ENCODE measurements at regions not wholly inside any gene's neighbourhood (a gene's known extent, or its start where the extent isn't known, plus 50 kb on each side); places are given as distances from the start of the nearest gene placed in this dataset.
"Not testable (repeated sequence)": the region's sequence is repeated elsewhere in the genome, so short reads cannot be mapped to it uniquely, and the experiment has no call there.

DNA sequence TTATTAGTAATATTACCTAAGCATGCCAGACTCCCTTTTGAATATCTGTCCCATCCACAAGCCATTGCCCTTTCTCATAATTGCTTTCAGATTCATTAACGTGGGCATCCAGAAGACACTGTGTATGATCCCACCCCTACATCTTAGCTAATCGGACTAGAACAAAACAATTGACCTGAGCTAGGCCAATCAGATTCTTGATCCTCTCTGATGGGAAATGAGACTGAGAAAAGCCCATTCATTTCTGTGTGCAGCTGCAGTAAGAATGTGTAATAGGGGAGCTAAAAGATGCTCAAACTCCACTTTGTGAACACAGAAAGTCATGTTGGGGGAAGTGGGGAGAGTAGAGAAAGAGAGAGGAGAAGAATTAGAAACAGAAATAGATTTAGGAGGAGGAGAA lies 281.7 kb upstream of the G2E3 start:
- peak overlapping the region; percentile 17; the same call in 1 of the 2 replicates for H3K4me2 ChIP-seq (ENCODE audit: low read length)
- no peaks in the 10 kb centered on the region for H3K27me3 ChIP-seq (ENCODE audit: low read depth, low read length)
- no peak overlapping the region for H2AFZ ChIP-seq (ENCODE audit: low read depth, low read length)
- H3K9me3 ChIP-seq (ENCODE audit: insufficient read depth, low read length): no peaks in the 10 kb centered on the region
- TF ChIP-seq, protein P1, sequence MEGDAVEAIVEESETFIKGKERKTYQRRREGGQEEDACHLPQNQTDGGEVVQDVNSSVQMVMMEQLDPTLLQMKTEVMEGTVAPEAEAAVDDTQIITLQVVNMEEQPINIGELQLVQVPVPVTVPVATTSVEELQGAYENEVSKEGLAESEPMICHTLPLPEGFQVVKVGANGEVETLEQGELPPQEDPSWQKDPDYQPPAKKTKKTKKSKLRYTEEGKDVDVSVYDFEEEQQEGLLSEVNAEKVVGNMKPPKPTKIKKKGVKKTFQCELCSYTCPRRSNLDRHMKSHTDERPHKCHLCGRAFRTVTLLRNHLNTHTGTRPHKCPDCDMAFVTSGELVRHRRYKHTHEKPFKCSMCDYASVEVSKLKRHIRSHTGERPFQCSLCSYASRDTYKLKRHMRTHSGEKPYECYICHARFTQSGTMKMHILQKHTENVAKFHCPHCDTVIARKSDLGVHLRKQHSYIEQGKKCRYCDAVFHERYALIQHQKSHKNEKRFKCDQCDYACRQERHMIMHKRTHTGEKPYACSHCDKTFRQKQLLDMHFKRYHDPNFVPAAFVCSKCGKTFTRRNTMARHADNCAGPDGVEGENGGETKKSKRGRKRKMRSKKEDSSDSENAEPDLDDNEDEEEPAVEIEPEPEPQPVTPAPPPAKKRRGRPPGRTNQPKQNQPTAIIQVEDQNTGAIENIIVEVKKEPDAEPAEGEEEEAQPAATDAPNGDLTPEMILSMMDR (IDR thresholded peaks at IDR 0.05; ENCODE audit: low read depth, low read length): no peak
- TF ChIP-seq EZH2phosphoT487 (IDR thresholded peaks at IDR 0.05; ENCODE audit: low read depth): no peak
- H3K79me2 ChIP-seq (ENCODE audit: low read length): no peaks in the 10 kb centered on the region
- no peaks in the 10 kb centered on the region for H3K36me3 ChIP-seq (replicated peaks; ENCODE audit: low read depth, low read length)
- no peaks in the 10 kb centered on the region for H4K20me1 ChIP-seq (ENCODE audit: insufficient read depth, low read length)
- H3K4me3 ChIP-seq (ENCODE audit: low read length): no peak overlapping the region
- no peak overlapping the region for H3K27ac ChIP-seq (ENCODE audit: low read length)
- no peak overlapping the region for H3K9ac ChIP-seq (ENCODE audit: low read length)
- peaks cover 10% of the 10 kb centered on the region for H3K4me1 ChIP-seq (ENCODE audit: low read length)

DNA sequence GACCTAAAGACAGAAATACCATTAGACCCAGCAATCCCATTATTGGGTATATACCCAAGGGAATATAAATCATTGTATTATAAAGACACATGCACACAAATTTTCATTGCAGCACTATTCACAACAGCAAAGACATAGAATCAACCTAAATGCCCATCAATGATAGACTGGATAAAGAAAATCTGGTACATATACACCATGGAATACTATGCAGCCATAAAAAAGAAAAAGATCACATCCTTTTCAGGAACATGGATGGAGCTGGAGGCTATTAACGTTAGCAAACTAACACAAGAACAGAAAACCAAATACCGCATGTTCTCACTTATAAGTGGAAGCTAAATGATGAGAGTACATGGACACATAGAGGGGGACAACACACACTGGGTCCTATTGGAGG lies 280.1 kb upstream of the G2E3 start:
- not testable (repeated sequence) for H3K36me3 ChIP-seq (replicated peaks; ENCODE audit: low read depth, low read length); H3K27ac ChIP-seq (ENCODE audit: low read length); H3K4me2 ChIP-seq (ENCODE audit: low read length); H3K79me2 ChIP-seq (ENCODE audit: low read length); H3K9me3 ChIP-seq (ENCODE audit: insufficient read depth, low read length); H4K20me1 ChIP-seq (ENCODE audit: insufficient read depth, low read length); H3K4me3 ChIP-seq (ENCODE audit: low read length); H3K27me3 ChIP-seq (ENCODE audit: low read depth, low read length); H3K9ac ChIP-seq (ENCODE audit: low read length); H2AFZ ChIP-seq (ENCODE audit: low read depth, low read length)
- H3K4me1 ChIP-seq (ENCODE audit: low read length): peaks cover 15% of the 10 kb centered on the region

DNA sequence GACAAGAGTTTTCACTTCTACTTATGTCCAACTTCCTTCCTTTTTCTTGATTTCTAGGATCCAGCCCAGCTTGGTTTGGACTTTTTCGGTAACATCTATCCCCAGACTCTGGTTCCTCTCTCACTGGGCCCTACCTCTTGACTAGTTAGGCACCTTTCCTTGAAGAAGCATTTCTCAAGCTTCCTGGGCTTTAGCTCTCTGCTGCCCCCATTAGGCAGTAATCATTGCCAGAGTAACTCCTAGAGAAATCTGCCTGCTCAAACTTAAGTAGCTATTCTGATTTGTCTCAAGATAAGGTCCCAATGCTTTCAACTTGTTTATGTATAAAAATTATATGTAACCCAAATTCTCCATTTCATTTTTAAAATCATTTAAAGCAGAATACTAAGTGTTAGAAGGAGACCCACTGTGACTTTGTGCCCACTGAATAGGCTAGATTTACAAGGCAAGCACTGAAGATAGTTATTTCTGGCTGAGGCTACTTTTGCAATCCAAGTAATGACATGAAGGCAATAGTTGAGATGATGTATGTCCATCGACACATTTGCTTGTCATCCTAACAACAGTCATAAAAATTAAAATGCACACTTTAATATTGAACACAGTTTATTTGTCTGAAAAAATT lies 275.0 kb upstream of the G2E3 start:
- Histone ChIP-seq H3K9me3 (ENCODE audit: insufficient read depth, low read length) (no peaks in the 10 kb centered on the region), H3K4me1 (ENCODE audit: low read length) (peaks cover 5% of the 10 kb centered on the region), H3K27ac (ENCODE audit: low read length) (no peak overlapping the region), H4K20me1 (ENCODE audit: insufficient read depth, low read length) (no peaks in the 10 kb centered on the region), H3K9ac (ENCODE audit: low read length) (no peak overlapping the region), H3K27me3 (ENCODE audit: low read depth, low read length) (no peaks in the 10 kb centered on the region), H3K4me2 (ENCODE audit: low read length) (peak overlapping the region; percentile 42), H3K79me2 (ENCODE audit: low read length) (no peaks in the 10 kb centered on the region), H3K4me3 (ENCODE audit: low read length) (no peak overlapping the region), H2AFZ (ENCODE audit: low read depth, low read length) (peak overlapping the region; percentile 87), H3K36me3 (replicated peaks; ENCODE audit: low read depth, low read length) (no peaks in the 10 kb centered on the region)
- TF ChIP-seq, protein P1 (IDR thresholded peaks at IDR 0.05; ENCODE audit: low read depth, low read length): peak; percentile 81
- no peak for TF ChIP-seq EZH2phosphoT487 (IDR thresholded peaks at IDR 0.05; ENCODE audit: low read depth)

DNA sequence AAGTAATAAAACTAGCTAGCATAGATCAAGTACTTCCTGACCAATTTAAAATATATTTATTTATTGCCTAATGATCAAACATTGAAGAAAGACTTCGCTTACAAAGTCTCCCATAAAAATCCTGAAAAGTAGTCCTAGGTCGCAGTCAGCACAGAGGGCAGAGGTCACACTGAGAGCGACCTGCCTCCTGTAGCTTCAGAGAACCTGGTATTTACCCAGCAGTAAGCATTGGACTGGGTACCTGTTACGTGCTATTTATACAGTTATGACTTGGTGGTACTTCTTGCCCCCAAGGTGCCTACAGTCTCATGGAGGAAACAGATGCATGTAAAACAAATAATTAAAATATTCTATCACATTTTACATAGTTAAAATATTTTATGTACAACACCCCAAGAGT lies 274.1 kb upstream of the G2E3 start:
- Histone ChIP-seq H3K27me3 (ENCODE audit: low read depth, low read length) (no peaks in the 10 kb centered on the region), H2AFZ (ENCODE audit: low read depth, low read length) (no peak overlapping the region), H3K9ac (ENCODE audit: low read length) (no peak overlapping the region), H3K79me2 (ENCODE audit: low read length) (no peaks in the 10 kb centered on the region), H3K27ac (ENCODE audit: low read length) (no peak overlapping the region), H3K4me1 (ENCODE audit: low read length) (peaks cover 5% of the 10 kb centered on the region), H3K9me3 (ENCODE audit: insufficient read depth, low read length) (no peaks in the 10 kb centered on the region), H3K4me3 (ENCODE audit: low read length) (no peak overlapping the region), H3K36me3 (replicated peaks; ENCODE audit: low read depth, low read length) (no peaks in the 10 kb centered on the region), H4K20me1 (ENCODE audit: insufficient read depth, low read length) (no peaks in the 10 kb centered on the region), H3K4me2 (ENCODE audit: low read length) (no peak overlapping the region)
- TF ChIP-seq, protein P1 (IDR thresholded peaks at IDR 0.05; ENCODE audit: low read depth, low read length): no peak
- no peak for TF ChIP-seq EZH2phosphoT487 (IDR thresholded peaks at IDR 0.05; ENCODE audit: low read depth)

All from OCI-LY3 (cell line).